Activated naive CD4-positive, alpha-beta T cell treated with anti-CD3 and anti-CD28 coated beads for 36 hours (primary cell): ENCODE measurements at regions not wholly inside any gene's neighbourhood (a gene's known extent, or its start where the extent isn't known, plus 50 kb on each side); places are given as distances from the start of the nearest gene placed in this dataset.

Experiments used
- CTCF ChIA-PET: fragments of 350-600 bp; sonication (Branson Sonifier 250); formaldehyde crosslinking; loops from one replicate; lab custom pipeline; 2021; ENCODE audit warnings: antibody characterized with exemption; lab: Charles Lee
- DNase-seq: peaks from one replicate; pipeline ENCODE4 v3.0.0-alpha.2; 2020
- H3K27ac Mint-ChIP-seq: one replicate; pipeline ENCODE4 v1.8.0; 2021; ENCODE audit warnings: mild to moderate bottlenecking, mixed read lengths
- H3K27me3 Mint-ChIP-seq: one replicate; pipeline ENCODE4 v1.8.0; 2021; ENCODE audit warnings: low read depth, mixed read lengths
- H3K36me3 Mint-ChIP-seq: one replicate; pipeline ENCODE4 v1.8.0; 2021; ENCODE audit warnings: low read depth, mixed read lengths
- H3K4me1 Mint-ChIP-seq: one replicate; pipeline ENCODE4 v1.8.0; 2021; ENCODE audit warnings: low read depth, mixed read lengths
- H3K4me3 Mint-ChIP-seq: one replicate; pipeline ENCODE4 v1.8.0; 2021; ENCODE audit warnings: mild to moderate bottlenecking, moderate library complexity, mixed read lengths
- H3K9me3 Mint-ChIP-seq: one replicate; pipeline ENCODE4 v1.8.0; 2021; ENCODE audit warnings: mixed read lengths
- intact Hi-C: fragments of 100-400 bp; cut with micrococcal nuclease; formaldehyde crosslinking; loops from one replicate; pipeline ENCODE4 v1.15.1; 2023

DNA sequence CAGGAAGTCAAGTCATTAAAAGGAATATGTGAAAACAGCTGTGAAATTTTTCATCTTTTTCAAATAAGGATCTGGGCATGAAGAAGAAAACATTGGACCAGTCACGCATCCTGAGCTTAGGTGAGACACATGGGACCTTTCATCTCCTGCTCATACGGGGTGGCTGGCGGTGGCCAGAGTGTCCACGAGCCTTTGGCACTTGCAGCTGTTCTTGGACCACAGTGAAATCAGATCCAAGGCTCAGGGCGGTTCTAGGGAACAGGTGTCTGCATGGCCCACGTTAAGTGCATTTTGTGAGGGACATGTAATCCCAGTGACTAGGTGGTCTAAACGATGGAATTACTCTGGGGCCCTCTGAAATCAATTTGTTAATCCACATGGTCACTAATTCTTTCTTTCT, 212.7 kb upstream of the COPS8 start:
- CTCF ChIA-PET, result no interaction called here
- H3K36me3 Mint-ChIP-seq, result no peaks in the 10 kb centered on the region
- peaks cover 4% of the 10 kb centered on the region for H3K27me3 Mint-ChIP-seq
- intact Hi-C loops, result no loop called here
- DNase-seq, result no peak
- H3K4me3 Mint-ChIP-seq, result no peak overlapping the region
- H3K9me3 Mint-ChIP-seq, result no peaks in the 10 kb centered on the region
- peaks cover 3% of the 10 kb centered on the region for H3K4me1 Mint-ChIP-seq
- no peak overlapping the region for H3K27ac Mint-ChIP-seq

DNA sequence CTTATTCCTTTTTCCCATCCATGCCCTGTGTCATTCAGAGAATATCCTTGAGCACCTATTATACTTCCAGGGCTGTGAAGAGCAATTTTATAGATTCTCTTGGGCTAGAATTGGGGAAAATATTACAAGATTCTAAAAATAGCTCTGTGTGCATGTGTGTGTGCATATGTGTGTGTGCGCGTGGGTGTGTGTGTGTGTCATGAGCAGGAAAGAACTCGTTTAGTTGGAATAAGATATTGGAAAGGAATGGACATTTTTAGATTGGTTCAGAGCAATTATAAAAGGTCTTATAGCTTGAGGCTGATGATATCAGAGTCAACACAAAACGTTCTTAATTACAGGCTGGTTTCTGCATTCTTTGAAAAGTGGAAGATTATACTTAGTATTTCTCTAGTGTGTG, 212.1 kb upstream of the COPS8 start:
- Mint-ChIP-seq H3K4me1 (peaks cover 3% of the 10 kb centered on the region), H3K9me3 (no peaks in the 10 kb centered on the region), H3K36me3 (no peaks in the 10 kb centered on the region), H3K27me3 (peaks cover 4% of the 10 kb centered on the region), H3K27ac (no peak overlapping the region), H3K4me3 (no peak overlapping the region)
- DNase-seq, result no peak
- CTCF ChIA-PET, result no interaction called here
- intact Hi-C loops, result no loop called here

DNA sequence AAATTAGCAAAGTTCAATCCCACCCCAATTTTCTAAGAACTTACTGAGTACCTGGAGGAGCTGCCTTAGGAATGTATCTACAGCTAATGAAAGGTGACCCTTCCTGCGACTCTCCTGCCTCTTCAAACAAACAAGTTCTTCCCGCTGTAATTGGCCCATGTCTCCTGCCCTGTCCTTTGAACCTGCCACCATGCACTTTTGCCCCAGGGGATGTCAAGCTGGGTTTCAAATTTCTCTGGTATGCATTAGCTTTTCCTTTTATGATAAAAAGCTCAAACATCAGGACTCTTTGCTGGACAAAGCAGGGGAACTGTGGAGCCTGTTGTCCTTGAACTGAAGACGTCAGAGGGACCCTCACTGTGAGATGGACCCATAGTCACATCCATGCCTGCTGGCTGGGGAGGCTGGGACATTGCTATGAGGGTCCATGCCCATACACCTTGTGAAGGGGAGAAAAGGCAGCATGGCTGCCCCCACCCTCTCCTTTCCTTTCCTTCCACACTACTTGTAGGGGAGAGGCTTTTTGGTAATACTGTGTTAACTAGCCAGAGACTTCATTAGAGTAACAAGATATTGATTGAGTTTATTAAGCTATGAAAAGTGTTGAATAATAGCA, 210.7 kb upstream of the COPS8 start:
- Mint-ChIP-seq H3K4me3 (no peak overlapping the region), H3K36me3 (no peaks in the 10 kb centered on the region), H3K27me3 (peaks cover 2% of the 10 kb centered on the region), H3K4me1 (peaks cover 3% of the 10 kb centered on the region), H3K27ac (no peak overlapping the region), H3K9me3 (no peaks in the 10 kb centered on the region)
- no peak for DNase-seq
- intact Hi-C loops, result no loop called here
- CTCF ChIA-PET, result interaction anchor here (0.6 kb wide), 1 partner anchor 123 kb away, joined by 3 read pairs; no protein-coding TSS in a partner anchor

DNA sequence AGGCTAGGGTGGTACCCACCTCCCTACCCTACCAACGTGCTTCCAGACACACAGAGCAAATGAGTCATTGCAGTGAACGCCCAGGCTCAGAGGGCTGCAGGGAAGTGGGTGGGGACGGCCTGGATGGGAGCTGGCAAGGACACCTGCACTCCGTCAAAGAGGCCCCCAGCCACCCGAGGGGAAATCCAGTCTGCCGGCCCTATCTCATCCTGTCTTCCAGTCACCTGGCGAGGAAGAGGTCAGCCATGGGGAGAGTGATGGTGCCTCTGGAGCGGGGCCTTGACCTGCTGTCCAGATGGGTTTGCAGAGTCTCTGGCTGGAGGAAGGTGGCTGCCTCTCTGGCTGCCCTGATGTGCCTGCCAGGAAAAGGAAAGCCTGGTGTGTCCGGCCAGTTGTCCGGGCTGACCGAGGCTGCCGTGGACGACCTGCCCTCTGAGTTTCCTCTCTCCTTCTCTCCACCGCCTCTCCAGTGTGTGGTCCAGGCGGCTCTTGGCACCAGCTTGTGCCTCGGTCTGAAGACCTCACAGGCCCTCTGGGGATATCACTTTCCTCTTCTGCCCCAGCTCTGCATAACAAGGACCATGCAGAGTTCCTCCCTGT, 209.7 kb upstream of the COPS8 start:
- Mint-ChIP-seq H3K9me3 (no peaks in the 10 kb centered on the region), H3K27me3 (peaks cover 2% of the 10 kb centered on the region), H3K27ac (no peak overlapping the region), H3K4me3 (no peak overlapping the region), H3K36me3 (no peaks in the 10 kb centered on the region), H3K4me1 (peaks cover 3% of the 10 kb centered on the region)
- no peak for DNase-seq
- intact Hi-C loops, result no loop called here
- CTCF ChIA-PET, result interaction anchor here (0.6 kb wide), 2 partner anchors 124 to 782 kb away, joined by 3 to 4 read pairs; no protein-coding TSS in a partner anchor

DNA sequence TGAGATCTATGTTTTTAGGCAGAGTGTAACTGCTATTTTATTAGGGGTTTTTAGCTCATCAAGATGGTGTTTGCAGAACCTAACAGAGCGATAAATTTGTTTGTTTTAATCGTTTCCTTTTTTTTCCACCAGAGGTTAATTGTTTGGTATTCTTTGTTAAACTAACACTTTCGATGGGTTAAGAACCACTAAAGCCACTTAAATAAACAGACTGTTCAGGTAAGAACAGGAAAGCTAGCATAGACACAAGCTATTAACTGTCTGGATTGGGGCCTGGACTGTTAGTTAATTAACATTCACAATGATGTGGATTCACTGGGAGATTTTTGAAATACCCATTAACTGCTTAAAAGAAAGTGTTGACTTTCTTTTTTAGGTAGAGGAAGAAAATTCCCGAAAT, 209.0 kb upstream of the COPS8 start:
- DNase-seq, result no peak
- intact Hi-C loops, result no loop called here
- H3K27ac Mint-ChIP-seq, result no peak overlapping the region
- H3K36me3 Mint-ChIP-seq, result no peaks in the 10 kb centered on the region
- CTCF ChIA-PET, result interaction anchor here (0.6 kb wide), 1 partner anchor 782 kb away, joined by 4 read pairs; no protein-coding TSS in a partner anchor
- H3K4me1 Mint-ChIP-seq, result peaks cover under 1% of the 10 kb centered on the region
- peaks cover 2% of the 10 kb centered on the region for H3K27me3 Mint-ChIP-seq
- H3K9me3 Mint-ChIP-seq, result no peaks in the 10 kb centered on the region
- no peak overlapping the region for H3K4me3 Mint-ChIP-seq

DNA sequence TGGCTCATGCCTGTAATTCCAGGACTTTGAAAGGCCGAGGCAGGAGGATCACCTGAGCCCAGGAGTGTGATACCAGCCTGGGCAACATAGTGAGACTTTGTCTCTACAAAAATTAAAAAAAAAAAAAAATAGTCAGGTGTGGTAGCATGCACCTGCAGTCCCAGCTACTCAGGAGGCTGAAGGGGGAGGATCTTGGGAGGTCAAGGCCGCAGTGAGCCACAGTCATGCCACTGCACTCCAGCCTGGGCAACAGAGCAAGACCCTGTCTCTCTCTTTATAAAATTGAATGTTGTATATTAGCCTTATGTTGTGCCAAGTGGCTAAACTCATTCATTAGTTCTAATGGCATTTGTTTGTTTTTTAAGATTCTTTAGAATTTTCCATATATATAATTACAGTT, 207.7 kb upstream of the COPS8 start:
- no peaks in the 10 kb centered on the region for H3K9me3 Mint-ChIP-seq
- peaks cover 2% of the 10 kb centered on the region for H3K27me3 Mint-ChIP-seq
- DNase-seq, result no peak
- H3K4me3 Mint-ChIP-seq, result no peak overlapping the region
- no peaks in the 10 kb centered on the region for H3K36me3 Mint-ChIP-seq
- intact Hi-C loops, result no loop called here
- H3K4me1 Mint-ChIP-seq, result no peaks in the 10 kb centered on the region
- CTCF ChIA-PET, result no interaction called here
- no peak overlapping the region for H3K27ac Mint-ChIP-seq

DNA sequence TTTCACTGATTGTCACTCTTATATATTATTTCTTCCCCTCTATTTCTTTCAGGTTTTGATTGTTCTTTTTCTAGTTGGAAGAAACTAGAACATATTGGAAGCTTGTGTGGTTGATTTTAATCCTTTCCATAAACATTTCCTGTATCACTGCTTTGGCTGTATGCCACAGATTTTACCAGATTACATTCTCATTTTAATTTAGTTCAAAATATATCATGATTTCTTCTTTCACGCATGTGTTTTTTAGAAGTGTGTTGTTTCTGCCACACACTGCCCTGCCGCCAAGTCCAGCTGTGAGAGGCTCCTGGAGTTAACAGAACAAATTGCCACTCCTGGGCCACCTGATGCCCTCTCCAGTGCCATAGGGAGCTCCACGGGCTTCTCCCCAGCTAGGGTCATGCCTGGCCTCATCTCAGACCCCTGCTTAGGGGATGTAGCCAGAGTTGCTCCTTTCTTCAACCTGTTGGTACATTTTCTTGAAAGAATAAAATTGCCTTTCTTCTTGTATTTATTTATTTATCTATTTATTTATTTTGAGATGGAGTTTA, 206.2 kb upstream of the COPS8 start:
- DNase-seq, result no peak
- Mint-ChIP-seq H3K4me3 (no peak overlapping the region), H3K36me3 (no peaks in the 10 kb centered on the region), H3K9me3 (no peaks in the 10 kb centered on the region), H3K4me1 (no peaks in the 10 kb centered on the region), H3K27ac (no peak overlapping the region), H3K27me3 (peaks cover 2% of the 10 kb centered on the region)
- intact Hi-C loops, result no loop called here
- CTCF ChIA-PET, result no interaction called here

DNA sequence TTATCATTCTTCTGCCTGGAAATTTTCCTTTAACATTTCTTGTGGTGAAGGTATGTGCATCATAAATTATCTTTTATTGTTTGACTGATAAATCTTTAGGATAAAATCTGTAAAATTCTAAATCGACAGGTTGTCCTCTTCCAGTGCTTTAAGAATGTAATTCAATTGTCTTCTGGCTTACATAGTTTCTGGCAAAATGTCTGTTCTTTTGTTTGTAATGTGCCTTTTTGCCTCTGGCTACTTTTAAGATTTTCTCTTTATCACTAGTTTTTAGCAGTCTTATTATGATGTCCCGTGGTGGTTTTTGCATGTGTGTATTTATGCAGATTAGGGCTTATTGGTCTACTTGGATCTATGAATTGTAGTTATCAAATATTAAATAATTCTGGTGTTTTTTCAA, 203.6 kb upstream of the COPS8 start:
- Mint-ChIP-seq H3K27me3 (no peaks in the 10 kb centered on the region), H3K9me3 (no peaks in the 10 kb centered on the region), H3K4me3 (no peak overlapping the region), H3K4me1 (no peaks in the 10 kb centered on the region), H3K27ac (no peak overlapping the region), H3K36me3 (no peaks in the 10 kb centered on the region)
- DNase-seq, result no peak
- CTCF ChIA-PET, result no interaction called here
- intact Hi-C loops, result no loop called here

DNA sequence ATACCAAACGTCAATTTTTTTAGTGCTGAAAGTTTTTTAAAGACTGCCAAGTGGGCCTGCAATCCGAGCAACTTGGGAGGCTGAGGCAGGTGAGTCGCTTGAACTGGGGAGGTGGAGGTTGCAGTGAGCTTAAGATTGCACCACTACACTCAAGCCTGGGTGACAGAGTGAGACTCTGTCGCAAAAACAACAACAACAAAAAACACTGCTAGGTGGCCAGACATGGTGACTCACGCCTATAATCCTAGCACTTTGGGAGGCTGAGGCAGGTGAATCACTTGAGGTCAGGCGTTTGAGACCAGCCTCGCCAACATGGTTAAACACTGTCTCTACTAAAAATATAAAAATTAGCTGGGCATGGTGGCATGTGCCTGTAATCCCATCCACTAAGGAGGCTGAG, 202.8 kb upstream of the COPS8 start:
- CTCF ChIA-PET, result no interaction called here
- Mint-ChIP-seq H3K27ac (no peak overlapping the region), H3K4me3 (no peak overlapping the region), H3K36me3 (no peaks in the 10 kb centered on the region), H3K9me3 (no peaks in the 10 kb centered on the region), H3K27me3 (no peaks in the 10 kb centered on the region), H3K4me1 (no peaks in the 10 kb centered on the region)
- intact Hi-C loops, result no loop called here
- no peak for DNase-seq

DNA sequence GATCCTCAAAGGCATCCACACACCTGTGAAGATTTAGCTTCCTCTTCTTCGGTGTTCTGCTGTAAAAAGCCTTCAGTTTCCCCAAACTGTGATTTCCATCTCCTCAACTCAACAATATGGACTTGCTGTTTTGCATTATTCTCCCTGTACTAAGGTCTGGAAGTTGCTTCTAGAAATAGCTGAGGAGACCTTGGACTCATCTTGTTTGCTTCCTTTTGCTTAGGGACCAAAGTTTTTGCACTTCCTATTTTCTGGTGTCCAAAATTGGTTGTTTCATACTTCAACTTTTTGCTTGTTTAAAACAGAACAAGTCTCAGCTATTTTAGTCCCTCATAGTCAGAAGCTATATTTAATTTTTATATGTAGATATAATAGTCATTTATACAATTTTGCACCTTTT, 201.9 kb upstream of the COPS8 start:
- Mint-ChIP-seq H3K27ac (no peak overlapping the region), H3K36me3 (no peaks in the 10 kb centered on the region), H3K27me3 (no peaks in the 10 kb centered on the region), H3K4me1 (no peaks in the 10 kb centered on the region), H3K9me3 (no peaks in the 10 kb centered on the region), H3K4me3 (no peak overlapping the region)
- intact Hi-C loops, result no loop called here
- DNase-seq, result no peak
- CTCF ChIA-PET, result no interaction called here

DNA sequence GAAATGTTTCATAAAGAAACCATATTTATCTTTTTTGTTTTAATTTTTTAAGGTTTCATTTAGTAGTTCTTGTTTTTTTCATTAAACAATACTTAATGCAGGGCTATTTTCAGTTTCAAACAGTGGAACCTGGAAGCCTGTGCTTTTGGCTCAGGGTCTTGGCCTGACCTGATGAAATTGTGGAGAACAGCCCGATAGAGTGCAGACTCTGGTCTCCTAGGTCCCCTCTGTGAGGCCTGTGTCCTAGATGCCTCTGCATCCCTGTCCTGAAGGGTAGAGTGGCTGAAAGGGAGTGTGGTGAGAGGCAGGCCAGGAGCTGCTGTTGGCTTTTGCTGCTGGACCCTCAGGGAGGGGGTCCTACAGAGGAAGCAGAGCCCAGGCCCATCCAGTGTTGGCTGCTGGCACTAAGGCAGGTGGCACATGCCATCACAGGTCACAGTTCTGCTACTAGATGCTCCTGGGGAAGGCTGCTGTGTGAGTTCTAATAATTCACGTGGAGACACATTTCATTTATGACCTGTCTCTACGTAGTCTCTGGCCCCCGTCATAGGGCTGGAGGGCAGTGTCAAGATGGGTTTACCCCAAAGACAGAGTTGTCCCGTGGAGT, 201.0 kb upstream of the COPS8 start:
- Mint-ChIP-seq H3K9me3 (no peaks in the 10 kb centered on the region), H3K36me3 (no peaks in the 10 kb centered on the region), H3K4me1 (no peaks in the 10 kb centered on the region), H3K27ac (no peak overlapping the region), H3K27me3 (peaks cover 3% of the 10 kb centered on the region), H3K4me3 (no peak overlapping the region)
- no peak for DNase-seq
- intact Hi-C loops, result no loop called here
- CTCF ChIA-PET, result no interaction called here

DNA sequence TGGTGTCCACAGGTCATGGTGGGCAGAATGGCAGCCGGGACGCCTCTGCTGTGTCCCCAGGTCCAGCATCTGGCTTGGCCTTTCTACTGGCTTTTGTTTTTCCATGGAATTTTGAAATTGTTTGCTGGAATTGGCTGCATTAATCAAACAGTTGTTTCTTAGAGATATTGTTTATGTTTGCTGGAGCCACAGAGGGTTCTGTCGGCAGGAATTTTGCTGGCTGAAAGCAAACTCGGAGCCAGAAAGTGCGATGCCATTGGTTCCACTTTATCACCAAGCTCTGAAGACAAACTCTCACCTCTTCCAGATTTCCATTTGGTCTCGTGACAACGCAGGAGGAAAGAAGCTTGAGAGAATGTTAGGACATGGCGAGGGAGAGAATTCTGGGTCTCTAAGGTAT, 199.2 kb upstream of the COPS8 start:
- intact Hi-C loops, result no loop called here
- H3K4me3 Mint-ChIP-seq, result no peak overlapping the region
- H3K4me1 Mint-ChIP-seq, result no peaks in the 10 kb centered on the region
- H3K27ac Mint-ChIP-seq, result no peak overlapping the region
- CTCF ChIA-PET, result no interaction called here
- H3K27me3 Mint-ChIP-seq, result peaks cover 3% of the 10 kb centered on the region
- H3K9me3 Mint-ChIP-seq, result no peaks in the 10 kb centered on the region
- no peaks in the 10 kb centered on the region for H3K36me3 Mint-ChIP-seq
- no peak for DNase-seq

DNA sequence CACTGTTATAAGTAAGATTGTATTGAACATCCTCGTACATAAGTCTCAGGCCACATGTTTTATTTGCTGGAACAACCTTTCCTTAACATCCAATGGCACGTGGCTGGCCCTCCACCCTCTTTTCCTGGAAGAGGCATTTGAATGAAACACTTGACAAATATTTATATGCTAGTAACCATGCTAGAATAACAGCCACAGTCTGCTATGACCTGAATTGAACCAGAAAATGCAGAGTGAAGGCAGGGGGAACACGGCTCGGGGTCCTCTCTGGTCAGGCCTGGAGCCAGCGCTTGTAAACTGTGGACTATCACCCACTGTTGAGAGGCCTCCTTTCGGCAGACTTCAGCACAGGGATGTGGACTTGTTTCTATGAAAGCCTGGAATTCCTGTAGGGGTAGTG, 198.2 kb upstream of the COPS8 start:
- intact Hi-C loops, result no loop called here
- H3K27ac Mint-ChIP-seq, result no peak overlapping the region
- H3K4me1 Mint-ChIP-seq, result no peaks in the 10 kb centered on the region
- CTCF ChIA-PET, result no interaction called here
- H3K9me3 Mint-ChIP-seq, result no peaks in the 10 kb centered on the region
- H3K27me3 Mint-ChIP-seq, result peaks cover 3% of the 10 kb centered on the region
- no peak for DNase-seq
- H3K36me3 Mint-ChIP-seq, result no peaks in the 10 kb centered on the region
- H3K4me3 Mint-ChIP-seq, result no peak overlapping the region
